H1 (cell line): ENCODE measurements at regions not wholly inside any gene's neighbourhood (a gene's known extent, or its start where the extent isn't known, plus 50 kb on each side); places are given as distances from the start of the nearest gene placed in this dataset.

Source experiments
- CTCF ChIA-PET: fragments of 300-600 bp; sonication (Branson Sonifier 250); formaldehyde crosslinking; loops from one replicate; lab custom pipeline; 2021; ENCODE audit not compliant: partially characterized antibody; lab: Charles Lee
- POLR2A ChIA-PET: fragments of 300-600 bp; sonication (Branson Sonifier 250); formaldehyde crosslinking; loops from one replicate; lab custom pipeline; 2021; ENCODE audit warnings: inconsistent platforms; ENCODE audit not compliant: partially characterized antibody; lab: Charles Lee
- DNase-seq, 2 experiments: peaks; one replicate each; pipeline versions ENCODE4 v3.0.0 to v3.0.0-alpha.2; 2010 to 2022; ENCODE audit warnings: low spot score in 2 of 2, low read depth in 1 of 2, mixed read lengths in 1 of 2
- FAIRE-seq: peaks from 2 replicates; lab custom pipeline; 2011; peaks lifted over from hg19 to GRCh38; lab: Jason Lieb, UNC
- H2AFZ ChIP-seq: 2 replicates; pipeline ENCODE4 v1.8.1; 2012; ENCODE audit warnings: low read length, inconsistent platforms
- H2AK5ac ChIP-seq: 2 replicates; pipeline ENCODE4 v1.6.1; 2013; ENCODE audit warnings: low read depth, low read length
- H2BK120ac ChIP-seq: replicated peaks from 2 replicates; pipeline ENCODE3; 2013; ENCODE audit warnings: low read depth, low read length, inconsistent platforms
- H2BK12ac ChIP-seq: 2 replicates; pipeline ENCODE4 v1.6.1; 2013; ENCODE audit warnings: low read depth, low read length
- H2BK15ac ChIP-seq: 2 replicates; pipeline ENCODE4 v1.6.1; 2013; ENCODE audit warnings: low read length
- H2BK20ac ChIP-seq: 2 replicates; pipeline ENCODE4 v1.6.1; 2013; ENCODE audit warnings: low read length
- H2BK5ac ChIP-seq: 2 replicates; pipeline ENCODE4 v1.6.1; 2013; ENCODE audit warnings: low read depth, low read length
- H3K14ac ChIP-seq: 2 replicates; pipeline ENCODE4 v1.6.1; 2013; ENCODE audit warnings: inconsistent platforms; ENCODE audit not compliant: insufficient read length
- H3K18ac ChIP-seq: 2 replicates; pipeline ENCODE4 v1.6.1; 2013; ENCODE audit warnings: low read length; ENCODE audit errors: extremely low read depth
- H3K23ac ChIP-seq: 2 replicates; pipeline ENCODE4 v1.6.1; 2013; ENCODE audit warnings: inconsistent platforms; ENCODE audit not compliant: insufficient read length
- H3K23me2 ChIP-seq: 2 replicates; pipeline ENCODE4 v1.6.1; 2013; ENCODE audit warnings: low read depth, low read length
- H3K27ac ChIP-seq: 2 replicates; pipeline ENCODE4 v1.6.1; 2011; ENCODE audit warnings: low read depth, low read length, inconsistent platforms
- H3K27me3 ChIP-seq, 4 experiments: replicated peaks in 1 of 4; 1 replicate in 1 of 4; 2 replicates in 3 of 4; pipeline versions ENCODE4 v1.6.1 to v1.8.1; 2011 to 2013; ENCODE audit warnings: low read length in 3 of 4, mild to moderate bottlenecking in 3 of 4, inconsistent platforms in 2 of 4, mixed read lengths in 2 of 4, moderate library complexity in 1 of 4; ENCODE audit not compliant: control insufficient read depth in 3 of 4, insufficient read depth in 3 of 4; ENCODE audit errors: extremely low read depth in 1 of 4
- H3K36me3 ChIP-seq, 4 experiments: 2 replicates each; pipeline versions ENCODE4 v1.6.1 to v1.8.1; 2011 to 2013; ENCODE audit warnings: mild to moderate bottlenecking in 4 of 4, low read length in 3 of 4, moderate library complexity in 2 of 4, control low read depth in 1 of 4, inconsistent platforms in 1 of 4; ENCODE audit not compliant: insufficient read depth in 4 of 4, control insufficient read depth in 2 of 4
- H3K4ac ChIP-seq: replicated peaks from 2 replicates; pipeline ENCODE3; 2013; ENCODE audit warnings: low read length, low read depth, mixed read lengths, inconsistent platforms; ENCODE audit not compliant: insufficient read length
- H3K4me1 ChIP-seq, 4 experiments: replicated peaks in 1 of 4; 1 replicate in 1 of 4; 2 replicates in 3 of 4; pipeline versions ENCODE4 v1.6.1 to v1.8.1; 2011 to 2013; ENCODE audit warnings: low read length in 3 of 4, inconsistent platforms in 2 of 4, mixed read lengths in 1 of 4; ENCODE audit not compliant: insufficient read depth in 4 of 4, control insufficient read depth in 3 of 4
- H3K4me2 ChIP-seq, 2 experiments: 2 replicates each; pipeline versions ENCODE4 v1.6.1 to v1.8.1; 2011 to 2013; ENCODE audit warnings: low read depth in 2 of 2, low read length in 2 of 2, control low read depth in 1 of 2, inconsistent platforms in 1 of 2, mild to moderate bottlenecking in 1 of 2; ENCODE audit not compliant: insufficient read depth in 1 of 2
- H3K4me3 ChIP-seq, 4 experiments: fragments of 200-600, 300-600 bp in 1 of 4; sonication (generic), shearing (Covaris generic), sonication (Bioruptor Twin) in 1 of 4; 2 replicates each; pipeline versions ENCODE4 v1.5.1 to v1.8.1; 2011 to 2016; ENCODE audit warnings: low read length in 4 of 4, low read depth in 3 of 4, control low read depth in 2 of 4, inconsistent platforms in 2 of 4, mild to moderate bottlenecking in 2 of 4, mixed read lengths in 1 of 4, moderate library complexity in 1 of 4; ENCODE audit not compliant: insufficient read depth in 2 of 4; ENCODE audit errors: extremely low read depth in 1 of 4
- H3K56ac ChIP-seq: replicated peaks from 2 replicates; pipeline ENCODE3; 2013; ENCODE audit warnings: low read depth, mild to moderate bottlenecking, mixed read lengths, low read length, inconsistent platforms; ENCODE audit not compliant: insufficient read length
- H3K79me1 ChIP-seq: 2 replicates; pipeline ENCODE4 v1.6.1; 2013; ENCODE audit warnings: low read depth, low read length, control low read depth
- H3K79me2 ChIP-seq, 2 experiments: 2 replicates each; pipeline versions ENCODE4 v1.6.1 to v1.8.1; 2012 to 2013; ENCODE audit warnings: low read length in 2 of 2, mild to moderate bottlenecking in 2 of 2, inconsistent platforms in 1 of 2; ENCODE audit not compliant: insufficient read depth in 2 of 2, control insufficient read depth in 1 of 2
- H3K9ac ChIP-seq, 4 experiments: replicated peaks in 1 of 4; 1 replicate in 1 of 4; 2 replicates in 3 of 4; pipeline versions ENCODE4 v1.6.1 to v1.8.1; 2011 to 2013; ENCODE audit warnings: low read depth in 3 of 4, low read length in 3 of 4, control low read depth in 2 of 4, mild to moderate bottlenecking in 2 of 4, moderate library complexity in 2 of 4, inconsistent platforms in 1 of 4; ENCODE audit errors: extremely low read depth in 1 of 4
- H3K9me3 ChIP-seq, 2 experiments: 2 replicates each; pipeline versions ENCODE4 v1.6.1 to v1.8.1; 2012 to 2013; ENCODE audit warnings: mild to moderate bottlenecking in 2 of 2, moderate library complexity in 2 of 2, control low read depth in 1 of 2, inconsistent platforms in 1 of 2, low read depth in 1 of 2, low read length in 1 of 2, mixed read lengths in 1 of 2; ENCODE audit not compliant: insufficient read depth in 2 of 2
- H4K20me1 ChIP-seq, 2 experiments: replicated peaks in 1 of 2; 2 replicates each; pipeline versions ENCODE3 to v1.8.1; 2011 to 2013; ENCODE audit warnings: inconsistent platforms in 2 of 2, low read length in 2 of 2, mild to moderate bottlenecking in 1 of 2; ENCODE audit not compliant: insufficient read depth in 2 of 2, control insufficient read depth in 1 of 2
- H4K5ac ChIP-seq: 2 replicates; pipeline ENCODE4 v1.6.1; 2013; ENCODE audit warnings: low read length, low read depth, mixed read lengths, inconsistent platforms; ENCODE audit not compliant: insufficient read length
- H4K8ac ChIP-seq: 2 replicates; pipeline ENCODE4 v1.8.0; 2013; ENCODE audit warnings: mild to moderate bottlenecking, moderate library complexity, low read length, inconsistent platforms; ENCODE audit not compliant: insufficient read depth; ENCODE audit errors: extremely low read depth
- H4K91ac ChIP-seq: replicated peaks from 2 replicates; pipeline ENCODE3; 2013; ENCODE audit warnings: low read length, mixed read lengths, inconsistent platforms; ENCODE audit not compliant: insufficient read length
- ATF2 ChIP-seq: IDR thresholded peaks from 2 replicates; pipeline ENCODE4 v1.6.1; 2012; ENCODE audit warnings: low read length, inconsistent platforms
- BRCA1 ChIP-seq: IDR thresholded peaks from 2 replicates; pipeline ENCODE4 v1.6.1; 2012; ENCODE audit warnings: low read depth, low read length, improper control_type of control experiment
- KDM1A ChIP-seq: fragments of 200-600, 300-600 bp; sonication (generic); IDR thresholded peaks from 2 replicates; pipeline ENCODE4 v1.7.1; 2016; ENCODE audit warnings: mild to moderate bottlenecking, low read length, borderline replicate concordance
- KDM5A ChIP-seq: fragments of 200-600 bp; IDR thresholded peaks from 2 replicates; pipeline ENCODE4 v1.7.1; 2012; ENCODE audit warnings: mild to moderate bottlenecking, low read length, inconsistent platforms, mixed read lengths
- NRF1 ChIP-seq: IDR thresholded peaks from 2 replicates; pipeline ENCODE4 v1.6.1; 2011; ENCODE audit warnings: mild to moderate bottlenecking, low read depth, low read length, improper control_type of control experiment
- TBP ChIP-seq: IDR thresholded peaks from 2 replicates; pipeline ENCODE4 v1.6.1; 2011; ENCODE audit warnings: low read depth, low read length, improper control_type of control experiment
- ZNF274 ChIP-seq: IDR thresholded peaks from 2 replicates; pipeline ENCODE4 v1.7.0; 2012; ENCODE audit warnings: low read length, borderline replicate concordance; ENCODE audit errors: extremely low read depth
- WGBS, 2 experiments: shearing (Covaris generic) in 1 of 2; methylation state at CpG; one replicate each; pipeline versions ENCODE4 v1.1.6 to v1.1.7; 2013 to 2015; ENCODE audit warnings: low lambda C conversion rate in 2 of 2, mixed read lengths in 2 of 2, inconsistent platforms in 1 of 2, low coverage in 1 of 2, missing lambda C conversion rate in 1 of 2; ENCODE audit not compliant: insufficient replicate concordance in 2 of 2, insufficient coverage in 1 of 2, insufficient read length in 1 of 2; ENCODE audit errors: extremely low coverage in 1 of 2, missing lambda C conversion rate in 1 of 2; 5-methylcytosine and 5-hydroxymethylcytosine counted together

- DNase-seq (no peak), FAIRE-seq (no peak)
- Histone ChIP-seq H3K9ac (no peak overlapping the region), H2AFZ (no peak overlapping the region), H4K20me1 (no peaks in the 10 kb centered on the region), H4K8ac (no peak overlapping the region), H3K4me3 (no peak overlapping the region), H3K23ac (no peak overlapping the region), H4K91ac (no peak overlapping the region), H3K79me1 (no peaks in the 10 kb centered on the region), H4K5ac (no peak overlapping the region), H3K4ac (no peak overlapping the region), H3K27me3 (no peaks in the 10 kb centered on the region), H3K56ac (no peak overlapping the region), H3K14ac (no peak overlapping the region), H2BK120ac (no peak overlapping the region), H3K9me3 (peaks cover 14 to 16% of the 10 kb centered on the region in 2 experiments; a peak in 3 of 4 replicates), H3K4me2 (no peak overlapping the region), H2BK20ac (no peak overlapping the region), H2BK15ac (no peak overlapping the region), H3K23me2 (no peaks in the 10 kb centered on the region), H2BK12ac (no peak overlapping the region), H3K36me3 (no peaks in the 10 kb centered on the region), H2BK5ac (no peak overlapping the region), H3K79me2 (no peaks in the 10 kb centered on the region), H3K27ac (no peak overlapping the region), H3K18ac (no peak overlapping the region), H2AK5ac (no peak overlapping the region), H3K4me1 (no peaks in the 10 kb centered on the region)
- POLR2A ChIA-PET, result no interaction called here
- CTCF ChIA-PET, result interaction anchor here (0.6 to 2.6 kb wide), 7 partner anchors 14 to 370 kb away, joined by 3 to 7 read pairs (median 3); no protein-coding TSS in a partner anchor
- TF ChIP-seq NRF1 (no peak), KDM5A (no peak), ATF2 (no peak), BRCA1 (no peak), TBP (no peak), KDM1A (no peak), ZNF274 (no peak)
- 91% methylated on average over 3 of the region's 3 CpGs; no CpG with 5 or more reads in 1 of the 2 experiments for WGBS, 2 experiments
Observed at GRCh38 chr7:50226145-50226544, 78.4 kb upstream of the IKZF1 start.
